ENCODE measurements at regions not wholly inside any gene's neighbourhood (a gene's known extent, or its start where the extent isn't known, plus 50 kb on each side); places are given as distances from the start of the nearest gene placed in this dataset.

DNA sequence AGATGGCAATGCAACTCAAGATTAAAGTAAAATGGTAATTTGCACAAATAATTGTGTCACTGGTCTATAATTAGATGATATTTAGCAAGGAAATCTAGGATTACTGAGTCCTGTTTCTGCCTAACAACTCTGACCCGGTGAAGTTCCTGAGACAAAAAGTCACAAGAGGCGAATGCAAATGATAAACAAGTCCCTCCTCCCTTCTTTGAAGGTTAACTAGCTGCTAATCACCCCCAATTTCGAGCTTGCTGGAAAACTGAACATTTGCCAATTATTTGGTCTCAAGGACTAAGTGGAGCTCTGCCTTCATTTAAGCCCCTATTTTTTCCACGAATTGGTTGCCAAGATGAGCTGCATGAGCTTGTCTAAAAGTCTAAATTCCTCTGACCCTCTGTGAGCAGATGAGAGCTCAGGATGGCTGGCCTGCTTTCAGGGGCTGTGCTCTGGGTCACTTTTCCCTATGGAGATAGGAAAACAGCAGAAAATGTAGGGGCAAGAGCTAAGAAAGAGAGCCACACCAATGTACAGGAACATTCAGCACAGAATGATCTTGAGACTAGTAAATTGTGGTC lies 127.3 kb downstream of the MBL2 start:
- TF ChIP-seq POLR2A (IDR thresholded peaks at IDR 0.05): no peak
- TF ChIP-seq, protein P1, sequence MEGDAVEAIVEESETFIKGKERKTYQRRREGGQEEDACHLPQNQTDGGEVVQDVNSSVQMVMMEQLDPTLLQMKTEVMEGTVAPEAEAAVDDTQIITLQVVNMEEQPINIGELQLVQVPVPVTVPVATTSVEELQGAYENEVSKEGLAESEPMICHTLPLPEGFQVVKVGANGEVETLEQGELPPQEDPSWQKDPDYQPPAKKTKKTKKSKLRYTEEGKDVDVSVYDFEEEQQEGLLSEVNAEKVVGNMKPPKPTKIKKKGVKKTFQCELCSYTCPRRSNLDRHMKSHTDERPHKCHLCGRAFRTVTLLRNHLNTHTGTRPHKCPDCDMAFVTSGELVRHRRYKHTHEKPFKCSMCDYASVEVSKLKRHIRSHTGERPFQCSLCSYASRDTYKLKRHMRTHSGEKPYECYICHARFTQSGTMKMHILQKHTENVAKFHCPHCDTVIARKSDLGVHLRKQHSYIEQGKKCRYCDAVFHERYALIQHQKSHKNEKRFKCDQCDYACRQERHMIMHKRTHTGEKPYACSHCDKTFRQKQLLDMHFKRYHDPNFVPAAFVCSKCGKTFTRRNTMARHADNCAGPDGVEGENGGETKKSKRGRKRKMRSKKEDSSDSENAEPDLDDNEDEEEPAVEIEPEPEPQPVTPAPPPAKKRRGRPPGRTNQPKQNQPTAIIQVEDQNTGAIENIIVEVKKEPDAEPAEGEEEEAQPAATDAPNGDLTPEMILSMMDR (IDR thresholded peaks at IDR 0.05): no peak

Measured in adrenal gland (tissue), 5 donors.